GM18861 (cell line): ENCODE measurements at regions not wholly inside any gene's neighbourhood (a gene's known extent, or its start where the extent isn't known, plus 50 kb on each side); places are given as distances from the start of the nearest gene placed in this dataset.
"Not testable (repeated sequence)": the region's sequence is repeated elsewhere in the genome, so short reads cannot be mapped to it uniquely, and the experiment has no call there.

ENCODE experiments used
- ATAC-seq: cut with Tn5 transposase; IDR thresholded peaks from one replicate; pipeline ENCODE4 v1.9.1; 2021; ENCODE audit not compliant: unreplicated experiment

DNA sequence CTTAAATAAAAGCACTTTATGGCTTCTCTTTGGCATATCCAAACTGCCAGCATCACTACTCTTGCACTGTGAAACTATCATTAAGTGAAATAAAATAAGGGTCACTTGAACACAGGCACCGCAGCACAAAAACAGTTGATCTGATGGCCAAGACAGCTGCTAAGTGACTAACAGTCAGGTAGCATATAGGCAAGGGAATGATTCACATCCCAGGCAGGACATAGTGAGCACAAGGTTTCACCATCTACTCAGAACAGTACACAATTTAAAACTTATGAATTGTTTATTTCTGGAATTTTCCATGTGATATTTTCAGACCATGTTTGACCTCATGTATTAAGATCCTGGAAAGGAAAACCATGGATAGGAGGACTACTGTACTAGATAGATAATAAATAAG, 214.2 kb downstream of the MREG start:
- ATAC-seq = no peak

DNA sequence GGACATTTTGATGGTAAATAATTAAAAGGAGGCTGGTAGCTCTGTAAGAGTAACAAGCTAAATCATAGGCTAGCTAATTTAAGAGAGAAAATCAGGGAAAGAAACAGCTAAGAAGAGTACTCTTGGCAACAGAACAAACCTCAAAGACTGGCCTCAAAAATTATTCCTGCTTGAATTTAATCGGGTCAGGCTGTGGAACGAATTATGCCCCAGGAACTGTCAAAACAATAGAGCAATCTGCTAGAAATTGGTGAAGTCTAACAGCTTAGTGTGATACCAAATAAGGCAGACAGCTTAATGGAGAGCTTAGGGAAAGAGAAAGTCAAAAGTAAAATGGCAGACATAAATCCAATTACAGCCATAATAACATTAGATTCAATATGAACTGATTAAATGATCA, 215.7 kb downstream of the MREG start:
- no peak for ATAC-seq

DNA sequence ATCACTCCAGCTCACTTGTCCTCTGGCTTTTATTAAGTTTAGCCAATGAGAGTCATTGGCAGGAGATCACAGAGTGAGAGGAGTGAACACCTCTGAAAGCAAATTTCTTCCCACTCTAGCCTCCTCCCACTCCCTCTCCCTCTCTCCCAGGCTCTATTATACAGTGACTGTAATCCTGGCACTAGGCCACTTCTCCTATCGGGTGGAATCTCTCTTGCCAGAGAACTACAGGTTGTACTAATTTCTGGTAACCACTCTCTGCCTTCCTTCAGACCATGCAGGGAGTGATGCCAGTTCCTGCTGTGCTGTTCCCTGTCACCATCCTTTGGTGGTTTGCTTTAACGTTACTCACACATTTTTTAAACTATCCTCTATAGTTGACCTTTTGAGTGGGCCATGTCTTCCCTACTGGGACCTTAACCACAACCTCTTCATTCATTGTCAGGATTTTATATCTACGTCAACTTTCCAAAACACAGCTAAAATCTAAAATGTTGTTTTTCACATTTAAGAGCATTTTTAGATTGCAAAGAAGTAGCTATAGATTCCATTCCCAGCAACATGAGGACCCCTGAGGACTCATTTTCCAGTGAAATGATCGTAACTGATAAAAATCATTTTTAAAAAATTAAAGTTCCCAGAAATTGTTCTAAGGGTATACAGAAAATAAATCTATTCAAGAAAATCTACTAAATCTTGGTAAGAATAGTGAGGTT, 217.1 kb downstream of the MREG start:
- ATAC-seq = no peak

DNA sequence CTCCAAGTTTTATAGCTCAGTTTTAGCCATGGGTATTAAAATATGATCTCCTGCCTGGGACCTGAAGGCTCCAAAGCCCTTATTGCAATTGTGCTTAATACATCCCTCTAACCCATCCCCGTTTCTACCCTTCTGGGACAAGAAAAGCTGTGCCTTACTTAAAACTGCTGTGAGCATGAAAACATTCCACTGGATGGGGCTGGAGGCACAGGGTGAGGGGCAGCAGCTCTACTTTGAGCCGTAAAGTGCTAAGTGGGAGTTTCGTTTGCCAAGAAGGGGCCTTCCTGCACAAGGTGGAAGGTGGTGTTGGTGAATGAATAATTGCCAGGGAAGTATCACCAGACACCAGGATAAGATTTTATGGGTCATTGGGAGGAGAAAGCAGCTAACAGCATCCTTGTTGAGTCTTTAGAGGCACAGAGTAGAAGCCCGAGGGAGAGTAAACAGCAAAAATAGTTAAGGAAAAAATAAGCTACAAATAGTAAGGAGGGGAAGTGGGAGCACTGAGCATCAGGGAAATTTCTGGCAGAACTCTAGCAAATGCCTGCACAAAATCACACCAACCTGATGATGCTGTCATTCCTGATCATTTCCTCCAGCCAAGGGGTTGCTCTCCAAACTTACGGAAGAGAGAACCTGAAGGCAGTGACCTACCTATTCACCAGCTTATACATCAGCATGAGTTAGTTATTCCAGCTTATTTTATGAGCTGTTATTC, 218.4 kb downstream of the MREG start:
- ATAC-seq = no peak

DNA sequence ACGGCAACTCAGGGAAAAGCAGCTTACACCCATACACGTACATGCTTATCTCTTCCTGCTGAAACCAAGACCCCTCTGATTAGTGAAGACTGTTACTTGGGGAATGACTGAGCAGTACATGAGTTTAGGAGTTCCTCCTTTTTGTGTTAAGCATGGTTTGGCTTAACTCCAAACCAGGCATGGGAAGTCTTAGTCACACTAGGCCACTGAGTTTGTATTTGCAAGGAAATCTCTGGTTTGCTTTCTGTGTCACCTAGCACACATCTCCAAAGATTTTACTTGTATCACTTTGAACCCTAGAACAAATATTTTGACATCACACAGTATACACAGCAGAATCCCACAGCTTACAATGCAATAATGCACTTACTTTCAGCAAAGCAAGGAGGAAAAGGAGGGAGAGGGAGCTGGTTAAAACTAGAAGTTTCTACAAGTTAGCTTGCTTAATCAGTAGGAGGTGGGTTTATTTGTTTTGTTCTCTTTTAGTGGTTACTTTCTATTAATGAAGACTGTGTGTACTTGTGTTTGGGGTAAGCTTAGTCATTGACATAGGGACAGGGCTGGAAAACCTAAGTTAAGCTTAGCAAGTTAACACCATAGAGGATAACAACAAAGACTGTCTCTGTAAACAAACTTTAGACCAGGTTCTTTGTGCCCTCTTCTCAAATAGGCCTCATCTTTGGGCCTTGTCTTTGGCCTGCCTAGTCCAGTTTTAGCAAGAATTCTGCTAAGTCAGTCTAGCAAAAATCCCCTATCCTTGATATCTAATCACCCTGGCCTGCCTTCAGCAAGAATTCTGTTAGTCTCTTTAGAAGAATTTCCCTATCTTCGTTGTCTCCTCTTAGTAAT, 219.4 kb downstream of the MREG start:
- ATAC-seq = peak; percentile 63

DNA sequence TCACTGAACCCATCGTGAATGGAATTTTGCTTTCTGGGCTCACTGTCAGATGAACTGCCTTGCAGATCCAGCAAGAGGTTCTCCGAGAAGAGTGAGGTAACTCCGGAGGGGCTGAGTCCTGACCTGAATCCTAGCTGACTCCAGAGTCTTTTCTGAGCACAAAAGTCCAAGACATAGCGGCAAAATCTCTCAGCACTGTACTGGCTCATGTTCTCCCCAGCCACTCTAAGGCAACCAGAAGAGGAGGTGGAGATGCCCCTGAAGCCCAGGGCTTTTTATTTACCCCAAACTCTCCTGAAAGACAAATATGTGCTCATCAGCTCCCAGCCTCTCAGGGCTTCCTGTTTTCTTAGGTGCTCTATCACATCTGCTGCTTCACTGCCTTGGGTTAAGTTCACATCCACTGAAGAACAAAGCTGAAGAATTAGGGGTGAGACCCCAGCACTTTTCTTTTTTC, 221.8 kb downstream of the MREG start:
- ATAC-seq = no peak

DNA sequence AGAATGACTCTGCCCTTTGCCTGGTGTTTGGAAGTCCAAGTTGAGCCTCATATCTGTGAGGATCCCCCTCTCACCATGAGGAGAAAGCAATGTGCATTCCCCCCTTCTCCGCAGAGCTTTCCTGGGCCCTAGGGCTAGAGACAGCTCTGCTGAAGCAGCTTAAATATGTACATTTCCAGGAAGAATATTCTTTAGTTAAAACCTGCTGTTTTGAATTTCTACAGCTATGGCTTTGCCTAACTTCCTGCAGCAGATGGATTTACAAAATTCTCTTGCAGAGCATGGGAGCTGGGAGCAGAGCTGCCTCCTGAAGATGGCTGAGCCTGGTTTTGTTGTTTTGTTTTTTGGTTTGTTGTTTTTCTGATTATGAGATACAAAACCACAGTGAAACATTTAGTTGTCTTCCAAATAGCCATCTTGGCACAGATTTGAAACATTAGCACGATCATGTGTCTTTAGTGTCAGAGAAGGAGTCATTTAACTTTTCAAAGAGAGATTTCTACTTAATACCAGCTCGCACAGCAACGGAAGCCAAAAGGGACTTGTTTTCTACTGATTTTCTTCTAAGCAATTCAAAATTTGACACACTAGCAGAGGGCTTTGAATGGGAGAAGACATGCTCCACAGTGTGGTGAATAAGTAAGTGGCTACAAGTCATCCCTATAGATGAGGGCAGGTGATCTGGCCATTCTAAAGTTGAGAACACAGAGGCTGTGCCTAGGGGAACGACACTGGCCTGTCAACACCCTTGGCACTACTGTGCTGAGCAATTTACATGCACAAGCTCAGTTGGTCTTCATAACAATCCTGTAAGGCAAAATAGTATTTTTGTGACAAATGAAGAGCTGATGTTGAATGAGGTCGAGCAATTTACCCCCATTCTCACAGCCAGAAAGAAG, 222.6 kb downstream of the MREG start:
- ATAC-seq = no peak

DNA sequence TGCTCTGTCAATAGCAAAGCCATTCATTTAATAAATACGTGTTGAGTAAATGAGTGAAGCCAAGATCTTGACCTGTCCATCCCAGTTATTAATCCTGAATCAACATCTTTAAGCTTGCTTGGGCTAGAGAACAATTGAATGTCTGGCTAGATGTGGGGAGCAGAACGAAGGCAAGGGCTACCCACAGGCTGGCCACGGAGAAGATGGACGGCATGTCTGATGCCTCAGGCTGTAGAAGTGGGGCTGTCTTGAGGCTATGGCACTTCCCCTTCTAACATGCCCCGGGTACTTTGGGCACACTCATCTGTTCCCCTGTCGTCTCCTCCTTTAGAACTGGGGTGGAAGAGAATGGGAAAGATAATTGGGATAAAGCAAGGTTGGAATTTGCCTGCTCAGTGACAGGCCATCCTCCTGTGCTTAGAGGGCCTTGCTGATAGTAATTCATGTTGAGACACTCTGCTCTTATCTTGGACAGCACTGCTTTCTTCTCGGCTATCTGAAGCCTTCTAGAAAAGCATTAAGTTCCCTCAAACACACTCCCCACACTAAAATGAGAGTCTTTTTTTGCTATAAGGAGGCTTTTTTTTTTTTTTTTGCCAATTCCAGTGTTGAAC, 225.7 kb downstream of the MREG start:
- no peak for ATAC-seq

DNA sequence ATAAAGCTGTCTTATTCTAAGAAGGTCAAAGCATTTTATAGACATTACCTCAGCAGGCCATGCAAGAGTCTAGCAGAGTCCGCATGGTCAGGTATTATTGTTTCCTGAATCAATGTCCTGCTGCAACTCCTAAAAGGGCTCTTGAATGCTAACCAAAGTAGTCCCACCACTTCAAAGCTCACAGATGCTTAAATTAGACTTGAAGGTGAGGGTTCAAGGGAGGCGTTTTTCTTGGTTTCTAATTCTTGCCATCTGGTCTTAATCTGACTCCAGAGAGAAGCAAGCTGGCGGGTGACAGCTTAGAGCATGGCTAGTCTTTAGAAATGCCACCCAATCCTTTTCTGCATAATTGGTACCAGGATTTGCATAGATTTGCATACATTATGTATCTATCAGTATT, 226.3 kb downstream of the MREG start:
- ATAC-seq = no peak

DNA sequence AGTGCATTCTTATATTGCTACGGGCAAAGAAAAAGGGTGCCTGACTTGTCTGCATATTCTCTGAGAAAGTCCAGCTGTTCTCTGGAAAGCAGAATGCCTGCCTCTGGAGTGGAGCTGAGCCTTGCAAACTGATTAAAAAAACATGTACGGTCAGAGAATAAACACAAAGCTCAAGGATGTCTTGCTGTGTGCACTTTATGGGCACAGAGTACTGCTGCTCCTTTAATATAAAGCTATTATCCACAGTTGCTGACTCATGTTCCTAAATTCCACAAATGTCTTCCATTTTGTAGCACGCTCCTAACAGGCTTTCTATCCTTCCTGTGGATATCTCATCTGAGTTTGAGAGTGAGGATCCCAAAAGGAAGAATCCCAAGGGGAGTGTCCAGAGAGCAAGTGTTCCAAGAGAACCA, 229.0 kb downstream of the MREG start:
- no peak for ATAC-seq

DNA sequence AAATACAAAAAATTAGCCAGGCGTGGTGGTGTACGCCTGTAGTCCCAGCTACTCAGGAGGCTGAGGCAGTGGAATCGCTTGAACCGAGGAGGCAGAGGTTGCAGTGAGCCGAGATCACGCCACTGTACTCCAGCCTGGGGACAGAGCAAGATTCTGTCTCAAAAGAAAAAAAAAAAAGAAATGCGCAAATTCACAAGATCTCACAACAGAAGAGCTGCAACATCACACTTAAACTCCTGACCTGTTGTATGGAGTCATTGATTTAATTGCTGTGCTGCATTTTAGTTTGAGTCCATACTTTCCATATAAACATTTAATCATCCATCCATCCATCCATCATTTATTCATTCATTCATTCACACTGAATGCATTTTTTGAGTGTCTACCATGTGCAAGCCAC, 229.7 kb downstream of the MREG start:
- not testable (repeated sequence) for ATAC-seq

DNA sequence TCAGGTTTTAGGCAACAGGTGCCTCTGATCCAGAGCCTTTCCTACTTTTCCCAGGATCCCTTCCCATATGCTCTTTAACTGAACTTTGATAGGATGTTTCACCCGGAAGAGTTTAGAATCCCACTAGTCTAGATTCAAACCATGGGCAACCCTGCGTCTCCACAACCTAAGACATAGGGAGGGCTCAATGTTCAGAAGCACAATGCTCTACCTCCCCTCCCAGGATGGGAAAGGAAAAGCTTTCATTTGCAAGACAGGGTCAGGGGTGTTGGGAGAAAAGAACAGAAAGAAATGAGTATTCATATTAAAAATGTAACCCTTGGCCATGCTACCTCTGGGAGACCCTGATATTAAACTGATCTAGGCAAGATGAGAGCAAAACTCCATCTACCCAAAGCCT, 230.4 kb downstream of the MREG start:
- ATAC-seq = no peak

DNA sequence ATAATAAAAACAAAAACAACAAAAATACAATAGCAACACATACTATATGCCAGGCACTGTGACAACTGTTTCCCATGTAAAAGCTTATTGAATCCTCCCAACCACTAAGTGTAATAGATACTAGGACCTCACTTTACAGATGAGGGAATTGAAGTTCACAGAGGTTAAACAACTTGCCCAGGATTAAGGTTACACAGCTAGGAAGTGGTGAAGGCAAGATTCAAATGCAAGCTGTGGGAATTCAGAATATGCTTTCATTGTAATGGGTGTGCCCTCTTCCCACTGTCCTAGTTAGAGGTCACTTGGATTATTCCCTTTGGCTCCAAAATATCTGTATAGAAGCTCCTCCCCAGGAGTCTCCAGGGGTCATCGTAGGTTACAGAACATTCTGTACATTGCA, 231.1 kb downstream of the MREG start:
- no peak for ATAC-seq

DNA sequence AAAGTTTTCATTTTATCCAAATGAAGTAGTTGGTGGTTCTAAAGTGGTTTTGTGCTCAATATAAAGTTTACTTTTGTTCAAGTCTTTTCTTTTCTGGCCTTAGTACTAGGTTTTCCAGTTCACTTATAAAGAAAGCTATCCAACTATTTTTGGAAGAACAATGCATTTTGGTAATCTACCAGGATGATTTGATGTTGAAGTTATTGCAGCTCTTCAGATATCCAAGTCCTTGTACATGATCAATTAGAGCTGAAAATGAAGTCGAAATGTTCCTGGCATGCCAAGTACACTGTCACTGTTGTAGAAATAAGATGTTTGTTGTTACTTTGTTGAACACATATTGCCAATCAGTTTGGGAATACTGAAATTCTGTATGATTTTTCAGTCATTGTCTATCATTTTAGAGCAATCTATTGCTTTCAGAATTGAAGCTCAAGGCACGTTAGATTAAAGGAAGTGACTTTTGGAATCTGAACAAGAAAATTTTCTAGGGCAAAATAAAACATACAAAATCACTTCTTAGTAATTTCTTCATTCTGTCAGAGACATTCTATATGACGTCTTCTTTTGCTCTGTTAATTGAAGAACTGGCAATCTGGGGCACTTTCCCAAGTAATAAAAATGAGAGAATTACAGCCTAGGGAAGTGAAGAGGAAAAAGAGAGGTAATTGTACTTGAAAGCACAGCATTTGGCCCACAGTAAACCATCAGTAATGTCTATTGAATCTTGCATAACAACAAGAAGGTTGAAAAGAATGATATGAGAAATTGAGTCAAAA, 232.3 kb downstream of the MREG start:
- ATAC-seq = no peak

DNA sequence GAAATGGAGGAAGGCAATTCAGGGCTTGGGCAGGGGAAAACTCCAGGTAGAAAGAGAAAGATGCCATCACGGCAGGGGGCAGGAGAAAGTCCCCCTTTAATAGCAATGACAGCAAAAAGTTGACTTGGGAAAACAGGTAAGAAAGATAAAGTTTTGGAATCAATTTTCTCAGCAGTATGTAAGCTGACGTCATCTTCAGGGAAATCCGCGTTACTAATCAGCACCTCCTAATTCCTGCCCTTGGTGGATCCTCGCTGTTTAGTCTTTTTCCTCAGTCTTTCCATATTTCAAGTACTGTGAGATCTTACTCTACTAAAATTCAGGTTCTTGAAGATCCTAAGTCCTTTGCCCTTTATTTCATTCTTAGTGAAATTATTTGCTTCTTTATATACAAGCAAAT, 233.0 kb downstream of the MREG start:
- no peak for ATAC-seq

DNA sequence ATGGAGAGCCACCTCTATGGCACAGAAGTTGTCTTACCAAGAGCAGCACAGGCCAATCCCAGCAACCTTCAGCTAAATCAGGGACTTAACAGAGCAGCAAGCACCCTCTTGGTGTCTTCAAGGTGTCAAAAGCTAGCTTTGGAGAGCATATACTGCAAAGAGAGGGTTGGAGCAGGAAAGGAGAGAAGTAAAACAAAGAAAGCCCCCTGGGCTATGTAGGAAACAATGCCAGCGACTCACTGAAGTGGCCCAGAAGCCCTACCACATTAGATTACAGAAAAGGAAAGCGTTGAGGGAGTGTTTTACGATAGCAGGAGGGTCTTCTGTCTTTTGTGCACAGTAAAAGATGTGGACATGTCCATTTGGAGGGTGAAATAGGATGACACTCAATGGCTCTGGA, 233.4 kb downstream of the MREG start:
- ATAC-seq = no peak

DNA sequence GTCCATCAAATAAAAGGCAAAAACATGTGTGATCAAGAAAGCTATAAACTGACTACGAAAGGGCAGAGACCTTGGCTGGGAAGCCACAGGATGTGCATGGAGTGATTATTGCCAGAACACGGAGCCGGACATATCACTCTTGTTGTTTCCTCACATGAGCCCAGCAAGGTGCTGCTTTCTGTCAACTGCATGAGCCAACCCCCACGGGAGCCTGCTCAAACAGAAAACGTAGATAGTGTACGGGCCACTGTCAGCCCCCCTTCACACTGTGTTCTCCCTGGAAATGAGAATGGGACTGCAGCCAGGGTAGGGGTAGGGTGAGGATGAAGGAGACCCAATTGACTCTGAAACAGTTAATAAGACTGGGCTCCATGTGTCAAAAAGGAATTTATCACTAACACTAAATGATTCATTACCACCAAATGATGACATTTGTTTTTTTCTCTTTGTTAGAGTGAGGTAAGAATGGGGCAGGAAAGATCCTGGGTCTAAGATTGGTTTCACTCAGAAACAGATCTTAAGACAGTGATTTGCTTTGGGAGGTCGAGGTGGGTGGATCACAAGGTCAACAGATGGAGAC, 235.8 kb downstream of the MREG start:
- ATAC-seq = no peak

DNA sequence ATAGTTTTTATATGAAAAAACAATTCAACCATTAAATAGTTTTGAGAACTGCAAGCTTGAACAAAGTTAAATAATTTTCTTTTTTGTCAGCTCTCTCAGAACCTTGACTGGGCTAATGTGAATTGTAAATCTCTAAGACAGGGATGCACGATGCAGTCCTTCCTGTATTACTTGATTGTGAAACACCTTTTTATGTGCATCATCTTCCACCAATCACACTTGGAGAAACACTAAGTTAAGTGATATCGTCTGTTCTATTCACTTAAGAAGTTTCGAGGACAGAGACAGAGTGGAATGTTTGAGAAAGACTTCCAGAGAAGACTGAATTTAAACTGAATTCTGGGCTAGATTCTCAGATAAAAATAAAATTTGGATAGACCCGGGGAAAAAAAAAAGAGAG, 238.2 kb downstream of the MREG start:
- no peak for ATAC-seq

DNA sequence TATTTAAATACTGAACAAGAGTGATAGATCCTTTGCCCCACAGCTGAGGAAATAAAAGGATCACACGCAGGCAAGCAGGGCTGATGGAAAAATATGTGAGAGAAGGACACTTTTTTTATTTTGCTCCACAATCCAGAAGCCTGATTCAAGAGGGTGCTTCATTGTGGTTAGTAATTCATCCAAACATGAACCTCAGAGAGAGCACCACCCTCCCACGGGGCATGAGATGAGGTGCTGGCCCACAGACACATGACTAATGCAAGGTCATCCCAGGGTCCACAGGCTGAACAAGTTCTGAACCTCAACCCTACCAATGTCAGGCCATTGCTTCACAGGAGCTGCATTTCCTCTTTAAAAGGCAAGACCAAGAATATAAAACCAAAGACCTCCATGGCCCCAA, 239.6 kb downstream of the MREG start:
- ATAC-seq = no peak
